Coronary artery (tissue), 2 donors: ENCODE measurements at regions not wholly inside any gene's neighbourhood (a gene's known extent, or its start where the extent isn't known, plus 50 kb on each side); places are given as distances from the start of the nearest gene placed in this dataset.

Experiments used
- DNase-seq: peaks from one replicate; pipeline ENCODE4 v3.0.0-alpha.2; 2017; ENCODE audit warnings: low spot score
- H3K27ac ChIP-seq, 2 donors: fragments of 200-600 bp; sonication (generic); one replicate each; pipeline ENCODE4 v1.5.1; 2016 to 2019
- H3K4me3 ChIP-seq: fragments of 200-600 bp; sonication (generic); 2 replicates; pipeline ENCODE4 v1.5.1; 2016; ENCODE audit warnings: mild to moderate bottlenecking, moderate library complexity
- TF ChIP-seq, protein P1 (sequence below): fragments of 200-600 bp; sonication (generic); IDR thresholded peaks from one replicate; pipeline ENCODE4 v1.5.1; 2019; ENCODE audit warnings: antibody characterized with exemption

DNA sequence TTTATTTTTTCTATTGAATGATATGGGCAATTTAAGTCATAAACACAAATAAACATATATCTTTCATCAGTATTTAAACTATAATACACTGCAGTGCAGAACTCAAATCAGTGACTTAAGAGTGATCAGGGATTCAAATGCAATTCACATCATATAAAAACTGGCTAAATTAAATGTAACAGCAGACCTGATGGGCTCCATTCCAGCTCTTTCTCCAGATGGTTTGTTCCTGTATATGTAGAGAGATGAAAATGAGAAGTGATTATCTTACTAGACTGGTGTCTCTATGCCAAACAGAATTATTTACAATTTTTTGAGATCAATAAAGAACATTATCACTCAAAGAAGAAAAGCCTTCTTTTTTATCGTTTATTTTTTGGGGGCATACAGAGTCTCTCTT, 568.8 kb upstream of the ADARB2 start:
- no peak overlapping the region for H3K4me3 ChIP-seq
- DNase-seq: no peak
- H3K27ac ChIP-seq: no peak overlapping the region
- TF ChIP-seq, protein P1, sequence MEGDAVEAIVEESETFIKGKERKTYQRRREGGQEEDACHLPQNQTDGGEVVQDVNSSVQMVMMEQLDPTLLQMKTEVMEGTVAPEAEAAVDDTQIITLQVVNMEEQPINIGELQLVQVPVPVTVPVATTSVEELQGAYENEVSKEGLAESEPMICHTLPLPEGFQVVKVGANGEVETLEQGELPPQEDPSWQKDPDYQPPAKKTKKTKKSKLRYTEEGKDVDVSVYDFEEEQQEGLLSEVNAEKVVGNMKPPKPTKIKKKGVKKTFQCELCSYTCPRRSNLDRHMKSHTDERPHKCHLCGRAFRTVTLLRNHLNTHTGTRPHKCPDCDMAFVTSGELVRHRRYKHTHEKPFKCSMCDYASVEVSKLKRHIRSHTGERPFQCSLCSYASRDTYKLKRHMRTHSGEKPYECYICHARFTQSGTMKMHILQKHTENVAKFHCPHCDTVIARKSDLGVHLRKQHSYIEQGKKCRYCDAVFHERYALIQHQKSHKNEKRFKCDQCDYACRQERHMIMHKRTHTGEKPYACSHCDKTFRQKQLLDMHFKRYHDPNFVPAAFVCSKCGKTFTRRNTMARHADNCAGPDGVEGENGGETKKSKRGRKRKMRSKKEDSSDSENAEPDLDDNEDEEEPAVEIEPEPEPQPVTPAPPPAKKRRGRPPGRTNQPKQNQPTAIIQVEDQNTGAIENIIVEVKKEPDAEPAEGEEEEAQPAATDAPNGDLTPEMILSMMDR: no peak

DNA sequence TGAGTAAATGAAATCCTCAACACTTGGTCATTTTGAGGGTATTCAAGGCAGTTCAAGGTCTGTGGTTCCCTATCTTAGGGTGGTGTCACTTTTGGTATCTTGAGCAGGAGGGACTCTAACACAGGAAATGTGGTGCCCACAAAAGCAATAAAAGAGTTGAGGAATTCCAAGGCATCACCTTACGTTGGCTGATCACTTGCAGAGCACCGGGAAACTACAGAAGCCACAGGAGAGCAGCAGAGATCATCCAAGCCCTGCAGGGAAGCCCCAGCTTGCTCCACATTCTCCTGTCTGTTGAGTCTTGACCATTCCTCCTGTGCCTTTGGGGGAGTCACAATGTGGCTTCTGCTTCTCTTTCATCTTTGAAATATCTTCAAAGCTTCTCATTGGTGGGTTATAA, 565.8 kb upstream of the ADARB2 start:
- no peak overlapping the region for H3K4me3 ChIP-seq

DNA sequence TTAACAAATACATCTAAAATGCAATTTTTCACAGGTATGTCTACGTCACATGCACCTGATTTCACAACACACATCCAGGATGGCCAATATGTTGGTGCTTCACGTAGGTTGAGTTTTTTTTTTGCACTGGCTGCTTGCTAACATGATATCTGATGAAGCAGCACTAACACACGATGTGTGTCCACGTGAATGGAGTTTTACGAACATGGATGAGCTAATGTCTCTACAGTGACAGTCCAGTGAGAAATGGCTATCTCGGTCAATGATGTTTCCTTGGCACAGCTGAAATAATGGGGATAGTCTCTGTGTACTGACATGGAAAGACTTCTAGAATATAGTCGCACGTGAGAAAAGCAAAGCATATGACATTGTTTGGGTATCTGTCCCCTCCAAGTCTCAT, 563.9 kb upstream of the ADARB2 start:
- TF ChIP-seq, protein P1: no peak
- H3K4me3 ChIP-seq: no peak overlapping the region
- no peak for DNase-seq
- H3K27ac ChIP-seq: no peak overlapping the region

More for the DNA sequence above, 565.8 kb upstream of the ADARB2 start:
- H3K27ac ChIP-seq: no peak overlapping the region
- no peak for DNase-seq
- TF ChIP-seq, protein P1: no peak

DNA sequence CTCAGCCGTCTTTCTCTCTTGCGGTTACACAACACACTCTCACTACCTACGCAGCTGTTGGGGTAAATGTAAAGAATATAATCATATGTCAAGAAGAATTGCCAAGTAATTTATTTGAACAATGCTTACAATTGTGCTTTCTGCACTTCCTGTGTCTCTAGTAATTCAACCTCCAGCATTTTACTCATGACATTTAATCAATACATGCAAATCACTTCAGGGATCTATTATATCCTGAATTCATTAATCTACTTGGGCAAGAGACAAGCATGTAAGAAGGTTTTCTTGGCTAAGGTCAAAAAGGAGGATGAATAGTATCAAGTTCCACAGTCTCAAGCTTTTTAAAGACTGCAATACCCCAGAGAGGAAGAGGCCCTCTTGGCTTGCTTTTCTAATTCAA, 562.9 kb upstream of the ADARB2 start:
- TF ChIP-seq, protein P1: no peak
- no peak overlapping the region for H3K27ac ChIP-seq
- H3K4me3 ChIP-seq: no peak overlapping the region
- no peak for DNase-seq

DNA sequence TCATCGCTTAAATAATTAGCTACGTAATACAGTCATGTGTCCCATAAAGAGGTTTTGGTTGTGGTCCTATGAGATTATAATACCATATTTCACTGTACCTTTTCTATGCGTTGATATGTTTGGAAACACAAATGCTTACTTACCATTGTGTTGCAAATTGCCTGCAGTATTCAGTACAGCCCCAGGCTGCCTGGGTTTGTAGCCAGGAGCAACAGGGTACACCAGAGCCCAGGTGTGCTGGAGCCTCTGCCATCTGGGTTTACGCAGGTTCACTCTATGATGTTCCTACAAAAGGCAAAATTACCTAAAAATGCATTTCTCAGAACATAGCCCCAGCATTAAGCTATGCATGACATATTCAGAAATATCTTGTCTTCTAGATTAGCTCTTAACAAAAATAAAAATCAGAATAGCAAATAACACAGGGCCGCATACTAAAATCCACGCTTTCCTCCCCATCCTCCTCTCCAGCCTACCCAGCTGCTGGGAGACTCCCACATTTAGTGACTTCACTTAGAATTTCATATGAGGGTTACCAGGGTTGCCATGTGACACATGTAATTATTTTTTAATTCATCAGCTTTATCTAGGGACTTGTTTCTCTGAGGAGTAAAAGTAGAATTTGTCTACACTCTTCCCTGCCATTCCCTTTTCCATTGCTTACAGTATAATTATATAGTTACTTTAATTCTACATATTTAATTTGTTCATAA, 559.0 kb upstream of the ADARB2 start:
- Histone ChIP-seq H3K27ac (no peak overlapping the region), H3K4me3 (no peak overlapping the region)
- TF ChIP-seq, protein P1: no peak
- DNase-seq: no peak

DNA sequence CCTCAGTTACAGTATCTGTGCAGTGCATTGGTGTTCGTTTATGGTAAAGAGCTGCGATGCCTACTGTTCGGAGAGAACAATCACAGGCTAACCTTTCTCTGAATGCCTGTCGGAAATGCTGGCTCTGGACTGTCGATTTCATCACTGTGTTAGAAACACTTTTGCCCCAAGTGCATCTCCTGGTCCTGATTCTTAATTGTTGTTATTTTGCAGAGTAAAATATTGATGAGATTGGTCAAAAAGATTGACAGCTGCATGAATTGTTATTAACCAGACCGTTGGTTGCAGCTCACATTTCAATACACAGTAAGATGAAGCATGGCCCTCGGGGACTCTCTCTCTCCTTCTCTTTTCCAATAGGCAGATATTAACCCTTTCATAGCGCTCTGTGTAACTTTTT, 557.4 kb upstream of the ADARB2 start:
- Histone ChIP-seq H3K4me3 (no peak overlapping the region), H3K27ac (no peak overlapping the region)
- no peak for DNase-seq
- TF ChIP-seq, protein P1: no peak

DNA sequence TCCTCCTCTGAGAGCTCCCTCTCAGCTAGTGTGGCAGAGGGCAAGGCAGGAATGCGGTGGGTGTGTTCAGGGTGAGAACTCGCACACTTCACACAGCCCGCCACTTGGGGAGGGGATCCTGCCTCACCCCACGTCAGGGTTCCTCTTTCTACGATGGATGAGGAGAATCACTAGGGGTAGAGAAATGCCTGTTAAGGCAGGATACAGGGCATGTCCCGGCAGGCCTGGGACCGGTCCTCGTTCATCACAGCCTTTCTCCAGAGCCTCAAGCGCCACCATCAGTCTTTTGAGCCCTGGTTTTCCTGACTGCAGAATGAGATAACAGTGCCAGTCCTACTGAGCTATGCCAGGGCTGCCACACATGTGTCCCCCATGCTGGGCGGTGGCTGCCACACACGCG, 546.7 kb upstream of the ADARB2 start:
- DNase-seq: no peak
- no peak overlapping the region for H3K27ac ChIP-seq
- TF ChIP-seq, protein P1: no peak
- no peak overlapping the region for H3K4me3 ChIP-seq
